ENCODE measurements at regions not wholly inside any gene's neighbourhood (a gene's known extent, or its start where the extent isn't known, plus 50 kb on each side); places are given as distances from the start of the nearest gene placed in this dataset.
A peak's percentile ranks its signal among the peaks of the same experiment; 100 is the strongest.

DNA sequence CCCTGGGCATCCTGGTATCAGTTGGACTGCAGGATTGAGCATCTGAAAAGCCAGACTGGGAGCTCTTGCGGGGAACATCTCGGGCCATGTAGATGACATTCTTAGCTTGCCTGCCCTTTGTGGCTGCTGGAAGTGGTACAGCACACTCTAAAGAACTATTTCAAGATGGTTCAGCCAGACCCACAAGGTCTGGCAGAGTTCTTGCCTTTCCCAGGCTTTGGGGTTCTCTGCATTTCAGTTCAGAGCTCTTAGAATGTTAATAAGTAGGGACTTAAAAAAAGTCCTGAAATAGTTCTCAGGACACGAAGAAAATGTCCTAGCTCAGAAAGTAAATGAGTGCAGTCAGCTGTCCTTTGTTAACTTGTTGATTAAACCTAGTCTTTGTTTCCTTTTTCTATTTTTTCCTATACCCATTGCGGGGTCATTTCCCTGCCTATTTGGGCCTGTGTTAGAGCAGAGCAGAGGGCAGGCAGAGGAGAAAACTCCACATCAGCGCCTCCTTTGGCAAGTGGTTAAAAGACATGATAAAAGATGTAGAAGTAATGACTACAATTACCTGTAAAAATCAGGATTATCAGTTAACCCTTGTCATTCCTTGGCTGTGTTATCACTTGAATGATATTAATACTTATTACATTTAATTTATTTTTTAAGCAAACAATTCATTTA, 291.5 kb downstream of the ZSWIM6 start:
- no peak for DNase-seq

GRCh38 chr5:61624553-61625136, 292.6 kb downstream of the ZSWIM6 start:
- no peak for DNase-seq

GRCh38 chr5:61625137-61625561, 293.1 kb downstream of the ZSWIM6 start:
- DNase-seq, result no peak

DNA sequence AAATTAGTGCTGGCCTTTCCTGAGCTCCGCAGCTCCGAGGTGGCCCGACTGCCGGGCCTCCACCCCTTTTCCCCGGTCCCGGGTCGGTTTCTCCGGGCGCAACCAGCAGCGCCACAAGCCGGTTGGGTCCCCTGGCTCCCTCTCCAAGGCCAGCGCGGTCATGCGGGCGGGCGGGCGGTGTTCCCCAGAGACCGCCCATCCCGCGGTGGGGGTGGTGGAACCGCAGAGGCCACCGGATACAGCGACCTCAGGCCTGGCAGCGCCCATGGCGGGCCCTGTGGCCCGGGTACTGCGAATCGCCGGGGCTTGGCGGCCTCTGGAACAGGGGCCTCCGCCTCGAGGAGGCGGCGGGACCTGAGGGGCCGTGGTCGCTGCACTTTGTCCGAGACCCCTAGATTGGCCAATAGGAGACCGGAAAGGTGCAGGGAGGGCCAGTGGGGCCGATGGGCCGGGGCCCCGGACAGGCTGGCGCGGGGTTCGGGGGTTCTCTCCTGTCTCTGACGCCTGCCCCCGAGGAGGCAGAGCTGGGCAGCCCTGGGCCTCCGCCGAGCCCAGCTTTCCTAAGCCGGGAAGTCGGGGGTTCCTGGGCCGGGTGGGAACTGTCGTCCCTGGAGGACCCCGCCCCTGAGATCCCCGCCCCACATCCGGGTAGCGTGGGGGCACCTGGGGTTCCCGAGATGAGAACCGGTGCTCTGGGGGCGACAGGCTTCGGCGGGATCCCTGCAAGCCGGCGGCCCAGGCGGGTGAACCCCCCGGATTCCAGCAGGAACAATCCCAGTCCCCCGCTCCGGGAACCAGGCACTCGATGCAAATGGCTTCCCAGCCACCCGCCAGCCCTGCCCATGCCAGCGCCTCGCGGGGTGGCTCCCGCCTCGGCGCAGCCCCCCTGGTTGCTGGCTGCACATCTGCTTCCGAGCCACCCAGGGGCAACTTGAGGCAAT, 293.9 kb downstream of the ZSWIM6 start:
- DNase-seq, result peak in 1 of 2 donors; percentile 57

DNA sequence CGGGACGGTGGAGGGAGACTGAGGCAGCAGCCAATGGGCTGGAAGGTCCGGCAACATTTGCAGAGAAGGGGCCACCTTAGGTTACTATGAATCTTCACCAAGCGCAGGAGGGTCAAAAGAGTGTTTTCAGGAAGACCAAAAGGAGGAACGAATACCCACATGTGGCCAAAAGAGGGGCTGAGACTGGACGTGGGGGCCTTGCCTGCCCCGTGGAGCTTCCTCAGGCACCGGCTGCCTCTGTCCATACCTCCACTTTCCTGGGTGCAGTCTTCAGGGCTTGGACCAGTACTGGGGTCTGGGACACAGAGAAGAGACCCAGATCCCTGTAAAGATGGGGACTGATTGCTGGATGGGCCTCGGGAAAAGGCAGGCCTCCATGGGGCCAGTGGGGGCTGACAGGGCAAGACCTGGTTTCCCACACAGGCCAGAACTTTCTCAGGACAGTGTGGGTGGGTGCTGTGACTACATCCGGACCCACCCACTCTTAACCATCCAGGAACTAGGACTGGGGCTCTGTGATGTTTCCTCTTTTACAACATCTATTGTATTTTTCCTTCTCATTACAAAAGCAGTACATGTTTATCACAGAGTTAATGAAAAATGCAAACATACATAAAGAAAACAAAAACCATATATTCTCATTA, 294.7 kb downstream of the ZSWIM6 start:
- DNase-seq, result no peak

- DNase-seq, result no peak
Observed at GRCh38 chr5:61627531-61627930, 295.5 kb downstream of the ZSWIM6 start.

DNA sequence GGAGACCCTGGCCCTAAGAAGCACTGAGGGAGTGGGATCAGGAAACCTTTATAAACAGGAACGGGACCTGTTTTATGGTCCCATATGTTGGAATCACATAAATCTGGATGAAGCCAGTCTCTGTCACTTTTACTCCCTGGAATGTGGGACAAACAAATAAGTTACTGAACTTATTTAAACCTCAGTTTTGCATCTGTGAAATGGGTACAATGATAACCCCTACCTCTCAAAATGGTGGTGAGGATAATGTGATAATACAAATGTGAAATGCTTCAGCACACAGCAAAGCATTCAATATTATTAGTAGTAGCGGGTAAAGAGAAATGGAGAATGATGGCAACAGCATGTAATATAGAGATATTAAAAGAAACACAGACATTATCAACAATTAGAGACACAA, 298.9 kb downstream of the ZSWIM6 start:
- no peak for DNase-seq

DNA sequence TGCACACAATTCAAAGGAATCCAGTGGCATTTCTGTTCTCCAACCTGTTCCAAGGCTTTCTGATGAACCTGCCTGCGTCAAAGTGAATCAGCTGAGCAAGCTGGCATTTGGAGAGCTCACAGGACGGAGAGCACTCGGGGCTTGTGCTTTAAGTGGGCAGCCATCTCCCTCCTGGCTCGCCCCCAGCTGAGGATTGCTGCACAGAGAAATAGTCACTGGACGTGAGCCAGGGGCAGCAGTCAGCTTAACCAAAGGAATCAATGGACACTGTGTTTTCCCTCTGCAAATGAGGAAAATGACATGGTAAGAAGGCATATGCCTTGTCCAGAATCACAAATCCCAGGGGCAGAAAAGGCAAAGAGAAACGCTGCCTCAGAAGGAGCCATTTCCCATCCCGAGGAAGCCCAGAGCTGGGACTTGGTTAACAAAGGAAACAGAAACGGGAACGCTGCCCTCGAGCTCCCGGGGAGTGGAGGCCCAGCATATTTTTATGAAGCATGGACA, 299.4 kb downstream of the ZSWIM6 start:
- DNase-seq, result no peak

DNA sequence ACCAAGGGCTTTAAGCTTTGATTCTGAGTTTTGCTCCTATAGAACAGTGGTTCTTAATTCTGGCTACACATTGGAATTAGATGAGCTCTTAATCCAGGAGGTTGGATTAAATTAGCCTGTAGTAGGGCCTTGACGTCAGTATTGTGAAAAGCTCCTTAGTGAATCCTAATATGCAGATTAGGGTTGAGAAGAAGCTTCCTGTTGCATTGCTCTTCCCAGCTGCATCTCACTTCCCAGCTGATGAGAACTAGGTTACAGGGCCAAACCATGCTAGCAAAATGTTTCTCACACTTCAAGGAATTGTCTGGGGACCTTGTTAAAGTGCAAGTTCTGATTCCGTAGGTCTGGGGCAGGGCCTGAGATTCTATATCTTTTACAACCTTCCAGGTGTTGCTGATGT, 300.0 kb downstream of the ZSWIM6 start:
- DNase-seq, result no peak

DNA sequence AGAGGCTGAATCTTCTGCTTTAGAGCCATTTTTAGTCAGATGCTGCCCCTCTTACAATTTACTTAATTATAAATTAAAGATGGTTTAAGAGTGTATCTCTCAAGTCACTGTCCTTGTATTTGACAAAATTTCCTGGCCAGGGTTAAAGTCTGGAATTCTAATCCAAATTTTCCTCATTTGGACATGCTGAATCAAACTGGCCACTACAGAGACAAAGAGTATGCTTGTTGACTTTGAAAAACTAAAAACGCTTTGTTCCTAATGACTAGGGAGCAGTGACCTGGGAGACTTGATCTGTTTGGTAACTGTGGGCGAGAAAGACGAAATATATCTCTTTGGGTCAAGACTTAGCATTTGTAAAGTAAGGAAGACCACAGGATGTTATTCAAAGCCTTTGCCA, 303.2 kb downstream of the ZSWIM6 start:
- DNase-seq, result no peak

GRCh38 chr5:61637566-61637965, 305.5 kb downstream of the ZSWIM6 start:
- no peak for DNase-seq

DNA sequence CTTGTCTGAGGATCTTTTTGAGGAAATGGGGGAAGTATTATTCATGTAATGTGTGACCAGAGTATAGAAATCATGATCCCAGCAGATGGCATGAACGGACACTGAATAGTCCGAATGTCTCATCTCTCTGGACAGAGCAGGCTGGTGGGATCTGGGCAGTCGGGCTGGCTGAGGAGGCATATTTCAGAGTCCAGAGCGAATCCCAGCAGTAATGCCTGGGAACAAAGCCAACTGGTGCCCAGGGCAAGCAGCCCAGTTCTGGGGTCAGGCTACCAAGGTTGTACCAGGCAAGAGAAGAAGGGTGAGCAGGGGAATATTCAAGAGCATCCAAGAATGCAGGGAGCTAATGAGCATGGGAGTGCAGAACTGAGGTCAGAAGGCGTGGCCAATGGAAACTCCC, 306.4 kb downstream of the ZSWIM6 start:
- no peak for DNase-seq

GRCh38 chr5:61640179-61641021, 308.3 kb downstream of the ZSWIM6 start:
- DNase-seq, result no peak

- DNase-seq, result no peak
Observed at GRCh38 chr5:61641748-61642565, 309.9 kb downstream of the ZSWIM6 start.

DNA sequence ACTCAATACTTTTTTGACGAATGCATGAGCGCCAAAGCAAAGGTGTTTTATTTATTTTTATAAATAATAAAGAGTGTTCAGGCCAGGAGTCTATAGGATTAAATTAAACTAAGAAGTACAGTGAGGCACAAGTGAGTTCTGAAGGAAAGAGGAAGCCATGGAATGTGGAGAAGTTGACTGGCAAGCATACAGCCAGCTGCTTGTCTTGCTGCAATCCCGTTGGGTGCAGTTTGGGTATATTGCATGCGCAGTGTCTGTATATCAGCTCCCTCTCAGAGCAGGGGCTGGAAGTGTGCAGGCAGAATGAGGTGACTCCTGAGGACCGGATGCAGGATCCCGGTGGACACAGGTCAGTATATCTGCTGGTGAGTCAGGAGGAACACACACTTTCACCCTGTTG, 315.6 kb downstream of the ZSWIM6 start:
- no peak for DNase-seq

GRCh38 chr5:61649231-61649630, 317.2 kb downstream of the ZSWIM6 start:
- no peak for DNase-seq

DNA sequence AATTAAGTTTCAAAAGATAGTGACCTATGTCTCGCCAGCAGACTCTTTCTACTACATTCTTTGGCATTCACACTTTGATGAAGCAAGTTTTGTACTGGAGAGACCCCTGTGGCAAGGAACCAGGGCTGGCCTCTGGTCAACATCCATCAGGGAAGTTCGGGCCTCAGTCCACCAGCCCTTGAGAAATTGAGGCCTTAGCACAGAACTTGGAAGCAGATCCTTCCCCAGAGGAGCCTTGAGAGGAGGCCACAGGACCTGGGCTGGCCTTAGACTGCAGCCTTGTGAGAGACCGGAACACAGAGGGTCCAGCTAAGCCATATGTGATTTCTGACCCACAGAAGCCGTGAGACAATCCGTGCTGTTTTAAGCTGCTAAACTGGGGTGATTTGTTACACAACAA, 317.9 kb downstream of the ZSWIM6 start:
- no peak for DNase-seq

DNA sequence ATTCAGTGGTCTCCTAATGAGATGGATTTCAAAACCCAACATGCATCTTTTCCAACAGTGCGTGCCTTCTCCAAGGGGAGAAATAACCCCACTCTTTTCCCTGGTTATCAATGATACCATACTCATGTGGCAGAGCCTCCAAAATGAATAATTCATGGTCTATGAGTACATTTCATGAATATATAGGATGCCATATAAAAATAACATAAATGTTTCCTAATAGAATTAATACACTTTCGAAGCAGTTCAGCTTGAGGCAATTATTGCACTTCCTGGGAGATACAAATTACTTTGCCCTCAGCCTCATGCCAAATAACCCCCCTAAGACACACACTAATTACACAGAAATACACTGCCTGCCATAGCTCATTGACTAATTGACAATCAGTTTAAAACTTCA, 318.6 kb downstream of the ZSWIM6 start:
- no peak for DNase-seq

- no peak for DNase-seq
Observed at GRCh38 chr5:61651195-61651594, 319.1 kb downstream of the ZSWIM6 start.

DNA sequence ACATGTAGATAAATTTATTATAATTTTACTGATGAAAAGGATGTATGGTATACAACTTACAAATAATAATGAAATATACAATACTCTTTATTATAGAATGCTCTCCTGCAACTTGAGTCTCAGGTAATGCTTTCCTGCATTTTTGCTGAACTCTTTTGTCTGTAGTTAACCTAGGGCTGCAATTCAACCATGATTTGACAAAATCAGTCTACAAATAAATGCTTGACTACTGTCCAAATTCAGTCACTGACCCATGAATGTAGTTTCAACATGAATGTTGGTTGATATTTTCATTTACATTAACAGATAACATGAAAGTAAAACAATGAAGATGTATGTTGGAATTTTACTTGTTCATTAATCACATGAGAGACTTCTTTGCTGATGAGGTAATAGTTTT, 320.9 kb downstream of the ZSWIM6 start:
- no peak for DNase-seq
